SK-N-SH treated with all-trans-retinoic acid at 6 μM for 48 hours (cell line): ENCODE measurements at regions not wholly inside any gene's neighbourhood (a gene's known extent, or its start where the extent isn't known, plus 50 kb on each side); places are given as distances from the start of the nearest gene placed in this dataset.

Source experiments
- ATAC-seq: fragments of 200-7000 bp; cut with Tn5 transposase; 3 replicates; pipeline ENCODE4 v1.9.1; 2020; ENCODE audit warnings: mild to moderate bottlenecking, moderate library complexity
- ARNTL ChIP-seq: fragments of 450-650 bp; formaldehyde crosslinking; IDR thresholded peaks from 2 replicates; pipeline ENCODE4 v1.5.0; 2020; ENCODE audit warnings: low read depth, mild to moderate bottlenecking, moderate library complexity, borderline replicate concordance
- BACH2 ChIP-seq: fragments of 250-450 bp; sonication (Bioruptor Pico); IDR thresholded peaks from 2 replicates; pipeline ENCODE4 v1.9.0; 2021; ENCODE audit warnings: mild to moderate bottlenecking, borderline replicate concordance
- CSDC2 ChIP-seq: fragments of 250-450 bp; sonication (Bioruptor Pico); IDR thresholded peaks from 2 replicates; pipeline ENCODE4 v1.5.0; 2020; ENCODE audit warnings: mild to moderate bottlenecking, moderate library complexity
- ESRRG ChIP-seq: fragments of 250-450 bp; sonication (Bioruptor Pico); IDR thresholded peaks from 2 replicates; pipeline ENCODE4 v1.6.1; 2021; ENCODE audit warnings: mild to moderate bottlenecking
- GLIS3 ChIP-seq: fragments of 250-450 bp; sonication (Bioruptor Pico); IDR thresholded peaks from 2 replicates; pipeline ENCODE4 v1.5.0; 2020; ENCODE audit warnings: mild to moderate bottlenecking, moderate library complexity
- ISL1 ChIP-seq: fragments of 250-450 bp; sonication (Bioruptor Pico); IDR thresholded peaks from 2 replicates; pipeline ENCODE4 v2.1.2; 2022; ENCODE audit warnings: mild to moderate bottlenecking, moderate library complexity
- OSR1 ChIP-seq: fragments of 250-450 bp; sonication (Bioruptor Pico); IDR thresholded peaks from 2 replicates; pipeline ENCODE4 v1.8.0; 2022; ENCODE audit warnings: moderate library complexity, mild to moderate bottlenecking, inconsistent platforms
- PPARA ChIP-seq: fragments of 250-450 bp; sonication (Bioruptor Pico); IDR thresholded peaks from 2 replicates; pipeline ENCODE4 v1.5.0; 2020; ENCODE audit warnings: mild to moderate bottlenecking, borderline replicate concordance
- RARB ChIP-seq: fragments of 250-450 bp; sonication (Bioruptor Pico); IDR thresholded peaks from 2 replicates; pipeline ENCODE4 v1.8.0; 2021; ENCODE audit warnings: mild to moderate bottlenecking, moderate library complexity
- SNAI2 ChIP-seq: fragments of 250-450 bp; sonication (Bioruptor Pico); IDR thresholded peaks from 2 replicates; pipeline ENCODE4 v1.5.0; 2020; ENCODE audit warnings: mild to moderate bottlenecking, moderate library complexity
- TCF4 ChIP-seq: fragments of 250-450 bp; sonication (Bioruptor Pico); IDR thresholded peaks from 2 replicates; pipeline ENCODE4 v1.8.0; 2021; ENCODE audit warnings: mild to moderate bottlenecking, moderate library complexity, borderline replicate concordance
- TOX ChIP-seq: fragments of 250-450 bp; sonication (Bioruptor Pico); IDR thresholded peaks from 2 replicates; pipeline ENCODE4 v1.8.0; 2021; ENCODE audit warnings: mild to moderate bottlenecking, moderate library complexity, borderline replicate concordance
- ZC3H10 ChIP-seq: fragments of 250-450 bp; sonication (Bioruptor Pico); IDR thresholded peaks from 2 replicates; pipeline ENCODE4 v1.5.1; 2021; ENCODE audit warnings: mild to moderate bottlenecking, moderate library complexity
- ZFP3 ChIP-seq: fragments of 250-450 bp; sonication (Bioruptor Pico); IDR thresholded peaks from 2 replicates; pipeline ENCODE4 v1.5.0; 2020; ENCODE audit warnings: mild to moderate bottlenecking, moderate library complexity
- ZFP30 ChIP-seq: fragments of 450-650 bp; formaldehyde crosslinking; IDR thresholded peaks from 2 replicates; pipeline ENCODE4 v1.5.0; 2022; ENCODE audit warnings: mild to moderate bottlenecking, moderate library complexity
- ZNF565 ChIP-seq: fragments of 450-650 bp; formaldehyde crosslinking; conservative IDR thresholded peaks from 2 replicates; pipeline ENCODE4 v1.5.0; 2020; ENCODE audit warnings: low read depth, mild to moderate bottlenecking, moderate library complexity
- ZNF70 ChIP-seq: fragments of 450-650 bp; formaldehyde crosslinking; IDR thresholded peaks from 2 replicates; pipeline ENCODE4 v1.5.0; 2020; ENCODE audit warnings: mild to moderate bottlenecking, moderate library complexity
- ZNF8 ChIP-seq: fragments of 450-650 bp; formaldehyde crosslinking; IDR thresholded peaks from 2 replicates; pipeline ENCODE4 v1.5.0; 2020; ENCODE audit warnings: mild to moderate bottlenecking, moderate library complexity
- TF ChIP-seq, protein P1 (sequence below): fragments of 250-450 bp; sonication (Bioruptor Pico); IDR thresholded peaks from 2 replicates; pipeline ENCODE4 v1.8.0; 2020; ENCODE audit warnings: mild to moderate bottlenecking, moderate library complexity, borderline replicate concordance
- TF ChIP-seq, protein P2 (sequence below): fragments of 250-450 bp; sonication (Bioruptor Pico); IDR thresholded peaks from 2 replicates; pipeline ENCODE4 v1.8.0; 2021; ENCODE audit warnings: low read depth, mild to moderate bottlenecking, moderate library complexity, borderline replicate concordance
- TF ChIP-seq, protein P3 (sequence below): fragments of 250-450 bp; sonication (Bioruptor Pico); IDR thresholded peaks from 2 replicates; pipeline ENCODE4 v1.5.1; 2021; ENCODE audit warnings: mild to moderate bottlenecking, moderate library complexity
- TF ChIP-seq, protein P4 (sequence below): fragments of 250-450 bp; sonication (Bioruptor Pico); IDR thresholded peaks from 2 replicates; pipeline ENCODE4 v1.5.1; 2020; ENCODE audit warnings: low read depth, mild to moderate bottlenecking, moderate library complexity

DNA sequence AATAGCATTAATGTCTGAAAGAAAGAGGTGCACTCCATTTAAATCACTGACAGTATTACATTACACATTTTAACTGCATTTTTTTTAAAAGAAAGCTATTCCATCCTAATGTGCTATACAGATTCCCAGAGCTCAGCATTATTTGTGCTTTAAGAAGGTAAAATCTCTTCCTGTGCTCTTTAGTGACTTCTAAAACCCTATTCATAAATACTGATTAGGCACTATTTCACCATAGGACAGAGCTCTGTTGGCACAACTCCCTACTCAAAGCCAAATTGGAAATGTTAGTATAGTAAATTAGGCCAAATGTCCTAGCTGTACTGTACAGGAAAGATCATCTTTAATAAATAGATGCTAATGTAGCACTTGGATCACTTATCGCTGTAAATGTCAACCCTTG is 262.5 kb downstream of the TUSC1 start:
- TF ChIP-seq BACH2 (no peak), ZNF8 (CRISPR knock-in tag) (no peak), ZC3H10 (CRISPR knock-in tag) (no peak), SNAI2 (CRISPR knock-in tag) (no peak), TOX (CRISPR knock-in tag) (no peak), ZNF70 (no peak), ISL1 (CRISPR knock-in tag) (no peak), OSR1 (CRISPR knock-in tag) (no peak), TCF4 (CRISPR knock-in tag) (no peak), GLIS3 (CRISPR knock-in tag) (no peak), ESRRG (no peak)
- TF ChIP-seq, protein P1, sequence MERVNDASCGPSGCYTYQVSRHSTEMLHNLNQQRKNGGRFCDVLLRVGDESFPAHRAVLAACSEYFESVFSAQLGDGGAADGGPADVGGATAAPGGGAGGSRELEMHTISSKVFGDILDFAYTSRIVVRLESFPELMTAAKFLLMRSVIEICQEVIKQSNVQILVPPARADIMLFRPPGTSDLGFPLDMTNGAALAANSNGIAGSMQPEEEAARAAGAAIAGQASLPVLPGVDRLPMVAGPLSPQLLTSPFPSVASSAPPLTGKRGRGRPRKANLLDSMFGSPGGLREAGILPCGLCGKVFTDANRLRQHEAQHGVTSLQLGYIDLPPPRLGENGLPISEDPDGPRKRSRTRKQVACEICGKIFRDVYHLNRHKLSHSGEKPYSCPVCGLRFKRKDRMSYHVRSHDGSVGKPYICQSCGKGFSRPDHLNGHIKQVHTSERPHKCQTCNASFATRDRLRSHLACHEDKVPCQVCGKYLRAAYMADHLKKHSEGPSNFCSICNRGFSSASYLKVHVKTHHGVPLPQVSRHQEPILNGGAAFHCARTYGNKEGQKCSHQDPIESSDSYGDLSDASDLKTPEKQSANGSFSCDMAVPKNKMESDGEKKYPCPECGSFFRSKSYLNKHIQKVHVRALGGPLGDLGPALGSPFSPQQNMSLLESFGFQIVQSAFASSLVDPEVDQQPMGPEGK, result no peak
- no peak for ATAC-seq

DNA sequence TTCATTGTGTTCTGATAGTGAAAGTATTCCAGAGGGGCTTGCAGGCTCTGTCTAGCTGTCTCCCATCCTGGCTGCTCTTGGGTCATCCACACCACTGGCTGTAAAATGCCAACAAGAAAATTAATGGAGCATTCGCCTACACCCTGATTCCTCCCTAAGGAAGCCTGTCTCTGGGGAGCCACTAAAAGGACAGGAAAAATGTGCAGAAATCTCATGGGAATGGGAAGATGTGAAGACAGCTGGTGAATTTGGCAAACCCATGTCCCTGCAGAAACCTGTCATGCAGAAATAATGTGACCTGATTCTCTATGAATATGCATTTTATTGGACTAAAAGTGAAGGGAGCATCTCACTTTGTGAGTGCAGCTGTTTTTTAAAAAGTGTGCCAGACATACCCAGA is 265.6 kb downstream of the TUSC1 start:
- no peak for TF ChIP-seq RARB (CRISPR knock-in tag)
- TF ChIP-seq ZFP3 (CRISPR knock-in tag), result no peak
- TF ChIP-seq, protein P2, sequence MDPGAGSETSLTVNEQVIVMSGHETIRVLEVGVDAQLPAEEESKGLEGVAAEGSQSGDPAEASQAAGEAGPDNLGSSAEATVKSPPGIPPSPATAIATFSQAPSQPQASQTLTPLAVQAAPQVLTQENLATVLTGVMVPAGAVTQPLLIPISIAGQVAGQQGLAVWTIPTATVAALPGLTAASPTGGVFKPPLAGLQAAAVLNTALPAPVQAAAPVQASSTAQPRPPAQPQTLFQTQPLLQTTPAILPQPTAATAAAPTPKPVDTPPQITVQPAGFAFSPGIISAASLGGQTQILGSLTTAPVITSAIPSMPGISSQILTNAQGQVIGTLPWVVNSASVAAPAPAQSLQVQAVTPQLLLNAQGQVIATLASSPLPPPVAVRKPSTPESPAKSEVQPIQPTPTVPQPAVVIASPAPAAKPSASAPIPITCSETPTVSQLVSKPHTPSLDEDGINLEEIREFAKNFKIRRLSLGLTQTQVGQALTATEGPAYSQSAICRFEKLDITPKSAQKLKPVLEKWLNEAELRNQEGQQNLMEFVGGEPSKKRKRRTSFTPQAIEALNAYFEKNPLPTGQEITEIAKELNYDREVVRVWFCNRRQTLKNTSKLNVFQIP (CRISPR knock-in tag), result no peak
- no peak for TF ChIP-seq ZFP30 (CRISPR knock-in tag)
- no peak for TF ChIP-seq ZNF70
- TF ChIP-seq, protein P3, sequence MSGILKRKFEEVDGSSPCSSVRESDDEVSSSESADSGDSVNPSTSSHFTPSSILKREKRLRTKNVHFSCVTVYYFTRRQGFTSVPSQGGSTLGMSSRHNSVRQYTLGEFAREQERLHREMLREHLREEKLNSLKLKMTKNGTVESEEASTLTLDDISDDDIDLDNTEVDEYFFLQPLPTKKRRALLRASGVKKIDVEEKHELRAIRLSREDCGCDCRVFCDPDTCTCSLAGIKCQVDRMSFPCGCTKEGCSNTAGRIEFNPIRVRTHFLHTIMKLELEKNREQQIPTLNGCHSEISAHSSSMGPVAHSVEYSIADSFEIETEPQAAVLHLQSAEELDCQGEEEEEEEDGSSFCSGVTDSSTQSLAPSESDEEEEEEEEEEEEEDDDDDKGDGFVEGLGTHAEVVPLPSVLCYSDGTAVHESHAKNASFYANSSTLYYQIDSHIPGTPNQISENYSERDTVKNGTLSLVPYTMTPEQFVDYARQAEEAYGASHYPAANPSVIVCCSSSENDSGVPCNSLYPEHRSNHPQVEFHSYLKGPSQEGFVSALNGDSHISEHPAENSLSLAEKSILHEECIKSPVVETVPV, result no peak
- TF ChIP-seq PPARA (CRISPR knock-in tag), result no peak
- no peak for TF ChIP-seq ISL1 (CRISPR knock-in tag)
- TF ChIP-seq BACH2, result no peak
- ATAC-seq, result no peak

DNA sequence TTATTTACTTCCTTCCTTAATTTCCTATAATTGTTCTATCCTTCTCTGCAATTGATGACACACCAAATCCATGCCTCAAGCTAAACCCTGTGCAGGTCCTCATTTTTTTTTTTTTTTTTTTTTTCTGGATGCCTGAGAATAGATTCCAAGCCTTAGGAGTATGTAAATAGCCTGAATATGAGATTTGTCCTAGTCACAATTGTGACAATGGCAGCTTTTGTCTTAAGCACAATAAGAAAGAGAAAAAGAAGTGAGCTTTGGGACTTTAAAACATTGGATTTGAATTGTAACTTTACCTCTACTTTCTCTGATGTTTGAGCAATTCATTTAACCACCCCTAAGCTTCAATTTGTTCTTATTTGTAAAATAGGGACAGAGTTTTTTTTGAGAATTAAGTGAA is 280.5 kb downstream of the TUSC1 start:
- TF ChIP-seq RARB (CRISPR knock-in tag) (no peak), ESRRG (no peak)
- no peak for ATAC-seq

DNA sequence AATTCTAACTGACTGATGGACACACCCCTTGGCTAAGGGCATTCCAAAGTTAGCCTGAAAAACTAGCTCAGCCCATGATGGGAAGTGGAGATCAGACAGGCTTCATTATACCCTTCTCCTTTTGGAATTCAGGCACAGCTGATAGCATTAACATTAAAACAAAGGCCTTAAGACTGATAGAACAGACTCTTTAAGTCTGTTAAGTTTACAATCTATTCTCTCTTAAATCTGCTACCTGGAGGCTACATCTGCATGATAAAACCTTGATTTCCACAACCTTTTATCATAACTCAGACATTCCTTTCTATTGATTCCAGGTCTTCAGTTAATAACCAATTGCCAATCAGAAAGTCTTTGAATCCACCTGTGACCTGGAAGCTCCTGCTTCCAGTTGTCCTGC is 281.4 kb downstream of the TUSC1 start:
- no peak for TF ChIP-seq ARNTL (CRISPR knock-in tag)
- TF ChIP-seq TOX (CRISPR knock-in tag), result no peak
- TF ChIP-seq ESRRG, result no peak
- TF ChIP-seq, protein P1, result no peak
- TF ChIP-seq OSR1 (CRISPR knock-in tag), result no peak
- TF ChIP-seq ZNF70, result no peak
- TF ChIP-seq, protein P3, result no peak
- no peak for TF ChIP-seq RARB (CRISPR knock-in tag)
- no peak for TF ChIP-seq ZC3H10 (CRISPR knock-in tag)
- no peak for TF ChIP-seq SNAI2 (CRISPR knock-in tag)
- no peak for TF ChIP-seq CSDC2 (CRISPR knock-in tag)
- TF ChIP-seq ZNF565 (CRISPR knock-in tag), result no peak
- no peak for TF ChIP-seq ZNF8 (CRISPR knock-in tag)
- no peak for TF ChIP-seq BACH2
- TF ChIP-seq, protein P4, sequence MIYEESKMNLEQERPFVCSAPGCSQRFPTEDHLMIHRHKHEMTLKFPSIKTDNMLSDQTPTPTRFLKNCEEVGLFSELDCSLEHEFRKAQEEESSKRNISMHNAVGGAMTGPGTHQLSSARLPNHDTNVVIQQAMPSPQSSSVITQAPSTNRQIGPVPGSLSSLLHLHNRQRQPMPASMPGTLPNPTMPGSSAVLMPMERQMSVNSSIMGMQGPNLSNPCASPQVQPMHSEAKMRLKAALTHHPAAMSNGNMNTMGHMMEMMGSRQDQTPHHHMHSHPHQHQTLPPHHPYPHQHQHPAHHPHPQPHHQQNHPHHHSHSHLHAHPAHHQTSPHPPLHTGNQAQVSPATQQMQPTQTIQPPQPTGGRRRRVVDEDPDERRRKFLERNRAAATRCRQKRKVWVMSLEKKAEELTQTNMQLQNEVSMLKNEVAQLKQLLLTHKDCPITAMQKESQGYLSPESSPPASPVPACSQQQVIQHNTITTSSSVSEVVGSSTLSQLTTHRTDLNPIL (CRISPR knock-in tag), result no peak
- TF ChIP-seq ISL1 (CRISPR knock-in tag), result no peak
- no peak for TF ChIP-seq GLIS3 (CRISPR knock-in tag)
- ATAC-seq, result no peak
